SK-N-SH (cell line): ENCODE measurements at regions not wholly inside any gene's neighbourhood (a gene's known extent, or its start where the extent isn't known, plus 50 kb on each side); places are given as distances from the start of the nearest gene placed in this dataset.
A peak's percentile ranks its signal among the peaks of the same experiment; 100 is the strongest.

ENCODE experiments used
- CTCF ChIP-seq: fragments of 200-600 bp; sonication (generic); IDR thresholded peaks from 2 replicates; pipeline ENCODE4 v1.6.1; 2017; ENCODE audit warnings: antibody characterized with exemption, mild to moderate bottlenecking, moderate library complexity
- EP300 ChIP-seq, 2 experiments: IDR thresholded peaks; 2 replicates each; pipeline versions ENCODE4 v1.4.0 to v1.6.1; 2012; ENCODE audit warnings: borderline replicate concordance in 1 of 2, low read depth in 1 of 2, low read length in 1 of 2
- GATA2 ChIP-seq: sonication (generic); formaldehyde crosslinking; IDR thresholded peaks from 2 replicates; pipeline ENCODE4 v1.5.0; 2020; ENCODE audit warnings: mild to moderate bottlenecking, missing genetic modification reagents
- JUND ChIP-seq: IDR thresholded peaks from 2 replicates; pipeline ENCODE4 v1.4.0; 2012
- SIN3A ChIP-seq: IDR thresholded peaks from 2 replicates; pipeline ENCODE4 v1.6.1; 2012; ENCODE audit warnings: low read depth, mild to moderate bottlenecking, low read length, moderate library complexity, borderline replicate concordance
- USF1 ChIP-seq: IDR thresholded peaks from 2 replicates; pipeline ENCODE4 v1.4.0; 2012; ENCODE audit warnings: low read depth, borderline replicate concordance
- ZBTB33 ChIP-seq: IDR thresholded peaks from 2 replicates; pipeline ENCODE4 v1.4.0; 2012; ENCODE audit warnings: low read depth, borderline replicate concordance
- TF ChIP-seq, protein P1 (sequence below): fragments of 150-350 bp; IDR thresholded peaks from 2 replicates; pipeline ENCODE4 v1.6.1; 2017; ENCODE audit warnings: antibody characterized with exemption, low read length, low read depth, borderline replicate concordance

- TF ChIP-seq EP300 (IDR thresholded peaks at IDR 0.05; ENCODE audit: borderline replicate concordance in 1 of 2, low read depth in 1 of 2, low read length in 1 of 2) (peak in 1 of 2 experiments; percentile 58; a peak in 1 of 4 replicates), GATA2 (CRISPR knock-in tag) (no peak), SIN3A (no peak), CTCF (no peak), ZBTB33 (no peak), USF1 (peak; percentile 75), JUND (peak; percentile 73)
- TF ChIP-seq, protein P1, sequence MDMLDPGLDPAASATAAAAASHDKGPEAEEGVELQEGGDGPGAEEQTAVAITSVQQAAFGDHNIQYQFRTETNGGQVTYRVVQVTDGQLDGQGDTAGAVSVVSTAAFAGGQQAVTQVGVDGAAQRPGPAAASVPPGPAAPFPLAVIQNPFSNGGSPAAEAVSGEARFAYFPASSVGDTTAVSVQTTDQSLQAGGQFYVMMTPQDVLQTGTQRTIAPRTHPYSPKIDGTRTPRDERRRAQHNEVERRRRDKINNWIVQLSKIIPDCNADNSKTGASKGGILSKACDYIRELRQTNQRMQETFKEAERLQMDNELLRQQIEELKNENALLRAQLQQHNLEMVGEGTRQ, result no peak
Observed at GRCh38 chrX:22800360-22800759, 199.4 kb upstream of the DDX53 start.
